ENCODE measurements at regions not wholly inside any gene's neighbourhood (a gene's known extent, or its start where the extent isn't known, plus 50 kb on each side); places are given as distances from the start of the nearest gene placed in this dataset.

DNA sequence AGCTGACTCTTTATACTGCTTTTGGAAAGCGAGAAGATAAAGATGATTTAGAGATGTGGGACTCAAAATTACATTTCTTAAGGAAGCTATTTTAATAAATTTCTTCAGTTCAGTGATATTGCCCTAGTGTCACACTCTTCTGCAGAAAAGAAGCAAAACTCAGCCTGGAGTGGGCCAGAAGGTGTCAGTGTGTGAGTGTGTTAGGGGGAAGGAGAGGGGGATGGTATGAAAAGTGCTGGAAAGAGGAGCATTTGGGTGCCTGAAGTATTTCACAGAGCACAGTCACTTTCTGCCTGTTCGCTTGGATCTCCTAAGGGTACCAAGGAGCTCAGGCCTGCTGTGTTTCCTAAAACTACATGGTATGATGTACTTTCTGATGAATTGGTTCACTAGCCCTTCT lies 84.5 kb upstream of the FRY start:
- no peaks in the 10 kb centered on the region for H4K20me1 ChIP-seq (ENCODE audit: insufficient read depth, low read length)
- no peak for TF ChIP-seq EZH2 (IDR thresholded peaks at IDR 0.05; ENCODE audit: borderline replicate concordance, low read depth, low read length, severe bottlenecking)
- TF ChIP-seq, protein P1, sequence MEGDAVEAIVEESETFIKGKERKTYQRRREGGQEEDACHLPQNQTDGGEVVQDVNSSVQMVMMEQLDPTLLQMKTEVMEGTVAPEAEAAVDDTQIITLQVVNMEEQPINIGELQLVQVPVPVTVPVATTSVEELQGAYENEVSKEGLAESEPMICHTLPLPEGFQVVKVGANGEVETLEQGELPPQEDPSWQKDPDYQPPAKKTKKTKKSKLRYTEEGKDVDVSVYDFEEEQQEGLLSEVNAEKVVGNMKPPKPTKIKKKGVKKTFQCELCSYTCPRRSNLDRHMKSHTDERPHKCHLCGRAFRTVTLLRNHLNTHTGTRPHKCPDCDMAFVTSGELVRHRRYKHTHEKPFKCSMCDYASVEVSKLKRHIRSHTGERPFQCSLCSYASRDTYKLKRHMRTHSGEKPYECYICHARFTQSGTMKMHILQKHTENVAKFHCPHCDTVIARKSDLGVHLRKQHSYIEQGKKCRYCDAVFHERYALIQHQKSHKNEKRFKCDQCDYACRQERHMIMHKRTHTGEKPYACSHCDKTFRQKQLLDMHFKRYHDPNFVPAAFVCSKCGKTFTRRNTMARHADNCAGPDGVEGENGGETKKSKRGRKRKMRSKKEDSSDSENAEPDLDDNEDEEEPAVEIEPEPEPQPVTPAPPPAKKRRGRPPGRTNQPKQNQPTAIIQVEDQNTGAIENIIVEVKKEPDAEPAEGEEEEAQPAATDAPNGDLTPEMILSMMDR (IDR thresholded peaks at IDR 0.05; ENCODE audit: borderline replicate concordance, extremely low read depth, low read length, poor library complexity, severe bottlenecking): peak; percentile 13
- no peaks in the 10 kb centered on the region for H3K36me3 ChIP-seq (ENCODE audit: insufficient read depth, low read length)
- H3K4me3 ChIP-seq (ENCODE audit: low read depth in 1 of 2, low read length in 2 of 2): no peak overlapping the region
- H3K27me3 ChIP-seq (ENCODE audit: insufficient read depth, low read length, poor library complexity): peaks cover 5% of the 10 kb centered on the region
- DNase-seq: no peak
- H3K4me2 ChIP-seq (ENCODE audit: insufficient read depth, low read length): no peak overlapping the region
- no peaks in the 10 kb centered on the region for H3K79me2 ChIP-seq (ENCODE audit: insufficient read depth, low read length)
- no peaks in the 10 kb centered on the region for H3K4me1 ChIP-seq (ENCODE audit: insufficient read depth, low read length)
- no peak for ATAC-seq (ENCODE audit: insufficient read depth, low read depth)
- H3K9me3 ChIP-seq (ENCODE audit: insufficient read depth, low read length, severe bottlenecking): no peaks in the 10 kb centered on the region
- H3K27ac ChIP-seq (ENCODE audit: low read length): no peak overlapping the region
- no peak overlapping the region for H2AFZ ChIP-seq (ENCODE audit: low read depth, low read length)
- no peak overlapping the region for H3K9ac ChIP-seq (ENCODE audit: low read depth, low read length)

DNA sequence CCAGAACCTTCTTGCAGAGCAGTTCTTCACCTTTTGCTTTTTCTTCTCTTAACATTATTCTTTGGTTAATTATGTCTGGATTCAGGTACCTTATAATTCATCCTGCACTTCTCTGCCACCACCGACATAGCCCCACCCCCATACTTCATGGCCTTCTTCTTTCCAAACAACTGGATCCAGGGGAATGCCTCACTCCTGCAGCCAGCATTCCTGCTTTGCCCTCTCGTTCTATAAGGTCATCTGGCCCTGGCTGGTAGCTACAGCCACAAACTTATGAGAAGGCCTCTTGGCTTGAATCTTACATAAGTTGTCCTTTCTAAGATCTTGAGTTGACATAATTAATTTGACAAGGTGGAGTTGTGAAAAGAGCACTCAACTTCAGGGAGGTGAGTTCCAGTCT lies 84.1 kb upstream of the FRY start:
- no peak overlapping the region for H3K4me2 ChIP-seq (ENCODE audit: insufficient read depth, low read length)
- DNase-seq: no peak

DNA sequence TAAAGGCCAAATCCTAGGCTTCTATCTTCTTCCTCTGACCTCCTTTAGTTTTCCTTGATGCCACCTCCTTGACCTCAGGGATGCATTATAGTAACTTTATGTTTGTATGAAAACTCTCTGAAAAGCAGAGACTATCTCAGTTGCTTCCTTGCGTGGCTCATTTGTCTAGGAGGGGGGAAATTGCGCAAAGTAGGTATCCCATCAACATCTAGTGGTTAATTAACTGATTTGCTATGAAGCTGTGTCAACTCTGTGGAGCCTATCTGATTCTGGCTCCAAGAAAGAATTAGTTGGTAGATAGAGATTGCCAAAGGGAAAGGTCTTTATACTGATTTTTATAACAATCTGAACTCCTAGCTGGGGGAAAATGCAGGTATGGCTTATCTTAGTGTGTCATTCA lies 82.1 kb upstream of the FRY start:
- Histone ChIP-seq H3K36me3 (ENCODE audit: insufficient read depth, low read length) (no peaks in the 10 kb centered on the region), H3K27me3 (ENCODE audit: insufficient read depth, low read length, poor library complexity) (no peaks in the 10 kb centered on the region), H3K4me1 (ENCODE audit: insufficient read depth, low read length) (no peaks in the 10 kb centered on the region), H3K27ac (ENCODE audit: low read length) (no peak overlapping the region), H3K9me3 (ENCODE audit: insufficient read depth, low read length, severe bottlenecking) (no peaks in the 10 kb centered on the region), H3K4me3 (ENCODE audit: low read depth in 1 of 2, low read length in 2 of 2) (no peak overlapping the region), H3K9ac (ENCODE audit: low read depth, low read length) (no peak overlapping the region), H3K79me2 (ENCODE audit: insufficient read depth, low read length) (no peaks in the 10 kb centered on the region), H3K4me2 (ENCODE audit: insufficient read depth, low read length) (no peak overlapping the region), H4K20me1 (ENCODE audit: insufficient read depth, low read length) (no peaks in the 10 kb centered on the region), H2AFZ (ENCODE audit: low read depth, low read length) (no peak overlapping the region)
- DNase-seq: no peak
- ATAC-seq (ENCODE audit: insufficient read depth, low read depth): no peak
- TF ChIP-seq EZH2 (IDR thresholded peaks at IDR 0.05; ENCODE audit: borderline replicate concordance, low read depth, low read length, severe bottlenecking): no peak
- TF ChIP-seq, protein P1 (IDR thresholded peaks at IDR 0.05; ENCODE audit: borderline replicate concordance, extremely low read depth, low read length, poor library complexity, severe bottlenecking): no peak

More for the DNA sequence above, 84.1 kb upstream of the FRY start:
- Histone ChIP-seq H3K27ac (ENCODE audit: low read length) (no peak overlapping the region), H3K36me3 (ENCODE audit: insufficient read depth, low read length) (no peaks in the 10 kb centered on the region), H3K4me3 (ENCODE audit: low read depth in 1 of 2, low read length in 2 of 2) (no peak overlapping the region), H3K9me3 (ENCODE audit: insufficient read depth, low read length, severe bottlenecking) (no peaks in the 10 kb centered on the region), H3K79me2 (ENCODE audit: insufficient read depth, low read length) (no peaks in the 10 kb centered on the region), H3K9ac (ENCODE audit: low read depth, low read length) (no peak overlapping the region), H4K20me1 (ENCODE audit: insufficient read depth, low read length) (no peaks in the 10 kb centered on the region), H3K27me3 (ENCODE audit: insufficient read depth, low read length, poor library complexity) (peaks cover 5% of the 10 kb centered on the region), H2AFZ (ENCODE audit: low read depth, low read length) (no peak overlapping the region), H3K4me1 (ENCODE audit: insufficient read depth, low read length) (no peaks in the 10 kb centered on the region)
- TF ChIP-seq EZH2 (IDR thresholded peaks at IDR 0.05; ENCODE audit: borderline replicate concordance, low read depth, low read length, severe bottlenecking): no peak
- TF ChIP-seq, protein P1 (IDR thresholded peaks at IDR 0.05; ENCODE audit: borderline replicate concordance, extremely low read depth, low read length, poor library complexity, severe bottlenecking): no peak
- ATAC-seq (ENCODE audit: insufficient read depth, low read depth): no peak

Measured in DND-41 (cell line).